ENCODE measurements at regions not wholly inside any gene's neighbourhood (a gene's known extent, or its start where the extent isn't known, plus 50 kb on each side); places are given as distances from the start of the nearest gene placed in this dataset.

DNA sequence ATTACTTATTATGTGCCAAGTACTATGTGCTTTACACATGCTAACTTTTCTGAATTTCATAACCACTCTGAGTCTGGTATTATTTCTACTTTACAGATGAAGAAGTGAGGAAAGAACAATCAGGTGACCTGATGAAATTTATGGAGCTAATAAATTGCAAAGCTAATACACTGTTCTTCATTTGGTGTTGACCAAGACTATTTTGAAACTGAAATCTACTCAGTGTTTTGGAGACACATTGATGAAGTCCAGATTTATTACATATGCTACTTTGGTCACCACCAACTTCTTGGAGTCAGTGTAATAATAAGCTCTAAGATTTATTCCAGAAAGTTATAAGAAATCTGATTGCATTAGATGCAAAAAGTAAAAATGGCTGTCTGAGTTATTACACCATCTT is 637.9 kb downstream of the FAT4 start:
- no peak for DNase-seq (ENCODE audit: extremely low read depth in 1 of 11, low read depth in 9 of 11, low spot score in 4 of 11)

- no peak for DNase-seq (ENCODE audit: extremely low read depth in 1 of 11, low read depth in 9 of 11, low spot score in 4 of 11)
Measured at GRCh38 chr4:125956276-125956675, 641.5 kb downstream of the FAT4 start.

DNA sequence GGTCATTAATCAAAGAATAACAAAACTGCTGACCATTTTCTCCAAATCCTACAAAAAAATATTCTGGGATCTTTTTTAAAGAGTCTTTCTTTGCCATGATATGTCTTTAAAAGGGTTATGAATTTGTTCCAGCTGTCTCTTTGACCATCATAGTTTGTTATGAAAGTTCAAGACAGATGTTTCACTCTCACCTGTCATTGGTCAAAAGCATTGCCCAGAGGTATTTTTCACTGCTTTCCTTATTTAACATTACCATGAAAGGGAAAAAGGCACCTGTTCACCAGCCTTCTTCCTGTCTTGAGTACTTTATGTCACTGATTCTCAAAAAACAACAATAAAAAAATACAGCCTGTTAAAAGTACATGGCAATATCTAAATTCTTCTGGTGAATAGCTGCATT is 643.8 kb downstream of the FAT4 start:
- no peak for DNase-seq (ENCODE audit: extremely low read depth in 1 of 11, low read depth in 9 of 11, low spot score in 4 of 11)

GRCh38 chr4:125961626-125962025 is 646.9 kb downstream of the FAT4 start:
- DNase-seq (ENCODE audit: extremely low read depth in 1 of 11, low read depth in 9 of 11, low spot score in 4 of 11), result no peak

- DNase-seq (ENCODE audit: extremely low read depth in 1 of 11, low read depth in 9 of 11, low spot score in 4 of 11), result no peak
Measured at GRCh38 chr4:125975861-125976397, 661.2 kb downstream of the FAT4 start.

DNA sequence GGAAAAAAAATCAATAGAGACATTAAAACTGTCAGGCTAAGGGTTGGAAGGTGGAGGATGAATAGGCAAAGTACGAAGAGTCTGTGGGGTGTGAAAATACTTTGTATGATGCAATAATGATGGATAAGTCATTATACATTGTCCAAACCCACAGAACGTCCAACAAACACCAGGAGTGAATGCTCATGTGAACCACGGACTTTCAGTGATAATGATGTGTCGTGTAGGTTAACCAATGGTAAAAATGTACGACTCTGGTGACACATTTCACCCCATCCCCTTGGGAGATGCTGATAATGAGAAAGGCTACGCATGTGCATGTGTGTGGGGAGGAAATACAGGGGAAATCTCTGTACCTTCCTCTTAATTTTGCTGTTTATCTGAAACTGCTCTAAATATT is 665.2 kb downstream of the FAT4 start:
- no peak for DNase-seq (ENCODE audit: extremely low read depth in 1 of 11, low read depth in 9 of 11, low spot score in 4 of 11)

DNA sequence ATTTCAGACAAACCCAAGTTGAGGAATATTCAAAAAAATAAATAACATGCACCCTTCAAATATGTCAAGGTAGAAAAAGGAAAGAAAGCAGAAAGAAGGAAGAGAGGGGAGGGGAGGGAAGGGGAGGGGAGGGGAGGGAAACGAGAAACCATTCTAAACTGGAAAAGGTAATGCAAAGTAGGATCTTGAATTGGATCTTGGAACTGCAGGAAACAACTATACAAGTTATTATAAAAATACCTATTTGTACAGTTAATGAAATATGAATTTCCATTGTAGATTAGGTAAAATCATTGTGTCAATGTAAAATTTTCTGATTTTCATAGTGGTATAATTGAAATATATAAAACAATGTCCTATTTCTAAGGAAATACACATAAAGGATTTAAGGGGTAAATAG is 668.4 kb downstream of the FAT4 start:
- DNase-seq (ENCODE audit: extremely low read depth in 1 of 11, low read depth in 9 of 11, low spot score in 4 of 11), result no peak

- no peak for DNase-seq (ENCODE audit: extremely low read depth in 1 of 11, low read depth in 9 of 11, low spot score in 4 of 11)
Measured at GRCh38 chr4:125985856-125986255, 671.1 kb downstream of the FAT4 start.

GRCh38 chr4:125986307-125986706 is 671.6 kb downstream of the FAT4 start:
- no peak for DNase-seq (ENCODE audit: extremely low read depth in 1 of 11, low read depth in 9 of 11, low spot score in 4 of 11)

GRCh38 chr4:125988464-125988863 is 673.7 kb downstream of the FAT4 start:
- DNase-seq (ENCODE audit: extremely low read depth in 1 of 11, low read depth in 9 of 11, low spot score in 4 of 11), result no peak

- no peak for DNase-seq (ENCODE audit: extremely low read depth in 1 of 11, low read depth in 9 of 11, low spot score in 4 of 11)
Measured at GRCh38 chr4:125991398-125991797, 676.6 kb downstream of the FAT4 start.

DNA sequence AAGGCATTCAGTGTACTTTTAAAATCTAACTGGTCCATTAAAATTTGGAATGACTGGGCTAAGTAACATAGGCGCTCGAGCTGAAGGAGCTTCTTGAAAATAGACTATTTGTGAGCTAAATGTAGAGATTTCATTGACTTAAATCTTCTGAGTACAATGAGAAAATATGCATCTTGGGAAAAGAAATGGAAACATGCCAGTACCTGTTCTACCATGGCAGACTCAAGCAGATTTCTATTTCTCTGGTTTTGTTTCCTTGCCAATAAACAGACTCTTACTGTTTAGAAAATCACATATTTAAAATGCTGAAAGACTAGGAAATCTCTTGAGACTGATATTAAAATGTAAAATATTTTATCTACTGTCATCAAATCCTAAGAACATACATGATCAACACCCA is 678.1 kb downstream of the FAT4 start:
- DNase-seq (ENCODE audit: extremely low read depth in 1 of 11, low read depth in 9 of 11, low spot score in 4 of 11), result no peak

DNA sequence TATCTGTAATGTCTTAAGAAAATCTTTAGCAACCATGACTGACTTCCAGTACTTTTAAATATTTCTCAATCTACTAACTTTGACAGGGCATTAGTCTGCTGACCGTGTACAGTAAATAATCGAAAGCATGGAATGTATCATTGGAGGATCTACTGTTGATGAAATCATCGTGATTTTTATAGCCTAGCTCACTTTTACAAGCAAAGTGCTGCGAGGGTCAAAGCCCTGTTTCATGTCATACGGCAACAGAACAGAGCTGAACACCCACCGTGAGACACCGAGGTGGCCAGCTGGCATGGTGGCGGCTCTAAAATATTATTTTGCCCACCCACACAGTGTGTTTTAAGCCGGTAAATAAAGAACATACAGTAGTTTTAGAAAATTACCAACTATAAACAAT is 679.3 kb downstream of the FAT4 start:
- DNase-seq (ENCODE audit: extremely low read depth in 1 of 11, low read depth in 9 of 11, low spot score in 4 of 11), result no peak

DNA sequence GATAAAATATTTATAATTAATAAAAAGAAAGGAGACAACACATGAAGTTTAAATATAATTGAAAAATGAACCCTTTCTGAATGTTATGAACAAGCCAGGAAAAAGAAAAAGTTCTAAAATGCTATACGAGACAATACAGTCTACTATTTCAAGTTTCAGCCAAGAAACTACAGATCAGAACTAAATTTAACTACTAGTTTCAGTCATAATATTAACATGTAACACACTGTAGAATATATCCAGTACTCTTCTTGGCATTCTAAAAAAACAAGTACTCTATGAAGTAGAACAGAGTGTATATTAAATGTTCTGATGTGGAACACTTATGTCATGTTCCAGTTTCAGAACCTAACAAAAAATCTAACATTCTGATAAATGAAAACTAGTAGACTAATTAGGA is 679.7 kb downstream of the FAT4 start:
- no peak for DNase-seq (ENCODE audit: extremely low read depth in 1 of 11, low read depth in 9 of 11, low spot score in 4 of 11)

DNA sequence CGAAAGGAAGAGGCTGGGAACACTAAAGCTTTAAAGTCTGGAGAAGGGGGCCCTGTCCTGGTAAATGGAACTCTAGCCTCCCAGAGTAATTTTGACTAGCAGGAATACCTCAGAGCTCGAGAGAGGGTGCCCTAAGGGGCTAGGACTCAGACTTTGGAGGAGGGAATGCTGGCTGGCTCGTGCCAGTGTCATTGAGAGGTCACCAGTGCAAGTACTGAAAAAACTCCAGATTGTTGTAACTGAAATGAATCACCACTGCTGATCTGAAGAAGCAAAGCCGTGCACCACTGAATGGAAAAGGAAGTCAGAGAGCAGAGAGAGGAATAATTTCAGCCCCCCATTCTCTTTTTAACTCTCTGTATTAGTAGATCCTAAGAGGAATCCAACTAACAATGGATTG is 690.2 kb downstream of the FAT4 start:
- no peak for DNase-seq (ENCODE audit: extremely low read depth in 1 of 11, low read depth in 9 of 11, low spot score in 4 of 11)

DNA sequence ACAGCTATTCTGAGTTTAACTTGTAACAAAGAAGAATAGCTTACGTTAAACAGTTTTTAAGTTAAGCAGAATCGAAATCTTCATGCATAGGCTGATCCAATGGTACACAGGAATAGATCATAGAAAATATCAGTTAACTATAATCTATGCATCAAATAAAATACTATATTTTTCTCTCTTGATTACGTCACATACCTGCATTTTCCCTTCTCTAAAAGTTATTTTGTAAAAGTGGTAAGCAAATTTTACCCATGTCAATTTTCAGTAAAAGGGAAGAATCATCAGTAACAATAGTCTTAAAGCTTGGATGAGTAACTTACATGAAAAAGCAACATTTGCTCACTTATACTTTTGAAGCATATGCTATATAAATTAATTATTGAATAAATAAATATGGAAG is 692.4 kb downstream of the FAT4 start:
- DNase-seq (ENCODE audit: extremely low read depth in 1 of 11, low read depth in 9 of 11, low spot score in 4 of 11), result no peak

- no peak for DNase-seq (ENCODE audit: extremely low read depth in 1 of 11, low read depth in 9 of 11, low spot score in 4 of 11)
Measured at GRCh38 chr4:126012691-126013290, 698.0 kb downstream of the FAT4 start.

DNA sequence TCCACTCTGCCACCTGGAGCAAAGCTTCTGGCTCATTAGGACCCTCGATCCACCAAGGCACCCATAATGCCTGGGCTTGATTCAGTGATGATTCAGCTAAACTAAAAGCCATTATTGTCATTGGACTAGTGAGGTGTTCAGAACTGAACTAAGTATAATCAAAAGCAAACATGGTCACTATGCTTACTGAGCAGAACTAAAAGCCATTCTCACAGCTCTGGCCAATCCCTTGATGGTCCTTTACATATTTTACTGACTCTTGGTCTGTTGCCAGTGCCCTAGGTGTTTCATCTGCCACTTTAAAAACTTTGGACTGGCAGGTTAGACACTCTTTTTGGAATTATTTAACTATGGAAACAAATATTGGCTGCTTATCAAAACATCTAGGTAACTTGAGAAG is 703.5 kb downstream of the FAT4 start:
- DNase-seq (ENCODE audit: extremely low read depth in 1 of 11, low read depth in 9 of 11, low spot score in 4 of 11), result no peak

- DNase-seq (ENCODE audit: extremely low read depth in 1 of 11, low read depth in 9 of 11, low spot score in 4 of 11), result peak in 1 of 11 donors; percentile 8
Measured at GRCh38 chr4:126023896-126024295, 709.1 kb downstream of the FAT4 start.

GRCh38 chr4:126027601-126028000 is 712.8 kb downstream of the FAT4 start:
- no peak for DNase-seq (ENCODE audit: extremely low read depth in 1 of 11, low read depth in 9 of 11, low spot score in 4 of 11)

GRCh38 chr4:126028876-126029275 is 714.1 kb downstream of the FAT4 start:
- DNase-seq (ENCODE audit: extremely low read depth in 1 of 11, low read depth in 9 of 11, low spot score in 4 of 11), result no peak

GRCh38 chr4:126037231-126037630 is 722.5 kb downstream of the FAT4 start:
- no peak for DNase-seq (ENCODE audit: extremely low read depth in 1 of 11, low read depth in 9 of 11, low spot score in 4 of 11)

Measured in renal cortex interstitium (tissue), 11 donors.